Renal cortical epithelial cell (primary cell): ENCODE measurements at regions not wholly inside any gene's neighbourhood (a gene's known extent, or its start where the extent isn't known, plus 50 kb on each side); places are given as distances from the start of the nearest gene placed in this dataset.

ENCODE experiments used
- DNase-seq: peaks from one replicate; pipeline ENCODE4 v3.0.0-alpha.2; 2011; ENCODE audit warnings: low read depth

- DNase-seq = no peak
Measured at GRCh38 chr6:122005661-122006060, 393.8 kb upstream of the HSF2 start.

GRCh38 chr6:122007339-122007738 lies 392.1 kb upstream of the HSF2 start:
- DNase-seq = no peak

DNA sequence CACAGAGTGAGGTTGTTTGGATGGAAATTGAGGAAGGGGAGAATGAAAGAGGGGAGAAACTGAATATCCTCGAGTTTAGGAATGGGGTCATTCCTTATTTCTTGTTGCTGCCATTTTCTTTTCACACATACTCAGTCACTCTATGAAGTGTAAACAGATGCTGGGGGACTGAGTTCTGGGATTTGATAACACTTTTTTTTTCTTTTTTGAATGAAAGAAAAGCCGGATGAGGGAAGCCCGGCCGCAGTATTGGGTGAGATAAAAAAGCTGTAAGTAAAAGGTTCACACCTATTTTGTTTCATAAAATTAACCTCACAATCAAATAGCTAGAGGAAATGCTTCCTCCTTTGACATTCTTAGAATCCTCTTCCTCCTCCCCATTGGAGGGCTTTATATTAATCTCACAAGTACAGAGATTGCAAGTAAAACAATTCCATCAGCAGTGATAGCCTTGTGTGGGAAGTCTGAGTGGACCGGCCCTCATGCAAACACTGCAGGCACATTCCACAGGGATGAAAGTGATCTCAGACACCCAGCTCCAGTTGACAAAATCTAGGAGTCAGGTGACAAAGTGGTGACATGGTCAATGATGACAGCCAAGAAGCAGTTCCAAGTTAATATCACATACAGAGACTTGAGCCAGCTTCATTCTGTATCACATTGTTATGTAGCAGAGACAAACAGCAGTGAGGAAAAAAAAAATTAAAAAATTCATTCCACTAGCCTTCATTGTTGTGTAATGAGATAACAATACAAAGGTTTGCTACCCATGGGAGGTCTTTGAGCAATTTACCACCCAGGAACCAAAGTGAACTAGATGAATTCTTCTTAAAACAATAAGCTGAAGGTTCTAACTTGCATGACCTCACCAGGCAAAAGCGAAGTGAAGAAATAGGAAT lies 391.1 kb upstream of the HSF2 start:
- DNase-seq = no peak

GRCh38 chr6:122009000-122009350 lies 390.5 kb upstream of the HSF2 start:
- DNase-seq = no peak

- DNase-seq = no peak
Measured at GRCh38 chr6:122012578-122012977, 386.9 kb upstream of the HSF2 start.

DNA sequence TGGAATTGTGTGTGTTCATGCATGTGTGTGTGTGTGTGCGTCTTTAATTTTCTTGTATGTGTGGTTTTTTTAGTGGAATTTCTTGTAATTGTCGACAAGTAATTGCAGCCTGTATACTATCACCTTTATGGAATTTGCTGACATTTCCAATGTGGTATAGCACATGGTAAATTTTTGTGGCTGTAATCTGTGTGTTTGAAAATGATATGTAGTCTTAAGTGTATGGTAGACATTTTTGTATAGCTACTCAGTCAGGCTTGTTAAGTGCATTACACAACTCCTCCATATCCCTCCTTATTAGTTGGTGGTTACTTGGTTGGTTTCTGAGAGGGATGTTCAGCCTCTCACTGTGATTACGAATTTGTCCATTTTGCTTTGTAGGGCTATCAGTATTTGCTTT lies 384.5 kb upstream of the HSF2 start:
- DNase-seq = no peak

DNA sequence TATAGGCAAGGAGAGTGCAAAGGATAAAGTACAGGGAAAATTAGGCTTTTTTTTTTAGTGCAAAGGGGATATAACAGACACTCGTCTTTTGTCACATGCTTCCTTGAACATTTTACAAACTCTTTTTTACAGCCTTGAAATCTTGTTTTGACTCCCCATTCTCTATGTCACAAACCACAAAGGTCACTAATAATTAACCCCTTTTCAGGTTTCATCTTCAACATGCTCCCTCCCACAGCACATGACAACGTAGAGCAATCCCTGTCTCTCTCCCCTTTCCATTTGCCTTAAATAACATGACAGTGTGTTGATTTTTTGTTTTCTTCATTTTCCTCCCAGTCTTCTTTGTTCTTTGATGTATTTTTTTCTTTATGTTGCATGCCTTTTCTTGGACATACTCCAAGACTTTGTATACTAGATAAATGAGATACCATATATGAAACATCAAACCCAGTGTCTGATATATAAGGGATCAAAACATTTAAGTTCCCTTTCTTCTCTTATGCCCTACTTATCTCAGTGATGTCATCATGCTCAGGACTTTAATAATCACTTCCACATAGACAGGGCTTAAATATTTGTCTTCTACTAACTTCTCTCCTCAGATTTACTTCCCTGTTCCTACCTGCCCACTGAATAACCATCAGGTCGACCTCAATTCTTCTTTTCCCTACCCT lies 378.7 kb upstream of the HSF2 start:
- no peak for DNase-seq

GRCh38 chr6:122025104-122025503 lies 374.3 kb upstream of the HSF2 start:
- DNase-seq = no peak

DNA sequence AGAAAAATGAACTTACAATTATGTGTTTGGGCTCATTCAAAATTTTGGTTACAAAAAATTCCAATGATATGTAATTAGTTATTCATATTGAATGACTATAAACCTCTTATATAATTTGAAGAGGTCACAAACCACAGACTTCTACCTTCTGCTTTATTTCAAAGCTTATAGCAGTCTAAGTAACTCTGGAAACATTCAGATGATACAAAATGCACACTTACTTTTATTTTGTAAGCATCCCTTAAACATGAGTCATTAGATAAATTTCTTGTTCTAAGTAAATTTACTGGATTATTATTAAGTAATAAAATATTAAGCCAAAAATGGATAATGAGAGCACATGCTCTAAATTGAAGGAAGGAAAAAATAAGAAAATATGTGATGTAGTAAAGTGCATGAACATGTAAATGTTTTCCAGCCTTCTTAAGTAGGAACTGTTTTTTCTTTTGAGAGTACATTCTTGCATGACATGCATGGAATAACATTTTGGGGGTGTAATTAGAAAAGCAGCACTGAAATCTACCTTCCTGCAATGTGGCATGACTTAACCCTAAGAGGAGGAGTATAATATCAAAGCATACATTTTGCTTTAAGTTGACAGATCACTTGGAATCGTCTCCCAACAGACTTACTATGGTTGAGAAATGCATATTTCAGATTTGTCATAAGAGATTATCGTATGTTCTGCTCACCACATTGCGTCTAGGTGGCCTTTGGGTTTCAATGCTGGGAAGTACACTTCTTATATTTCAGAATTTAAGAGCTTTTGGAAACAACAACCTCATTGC lies 372.7 kb upstream of the HSF2 start:
- no peak for DNase-seq

GRCh38 chr6:122028933-122029522 lies 370.4 kb upstream of the HSF2 start:
- DNase-seq = no peak

DNA sequence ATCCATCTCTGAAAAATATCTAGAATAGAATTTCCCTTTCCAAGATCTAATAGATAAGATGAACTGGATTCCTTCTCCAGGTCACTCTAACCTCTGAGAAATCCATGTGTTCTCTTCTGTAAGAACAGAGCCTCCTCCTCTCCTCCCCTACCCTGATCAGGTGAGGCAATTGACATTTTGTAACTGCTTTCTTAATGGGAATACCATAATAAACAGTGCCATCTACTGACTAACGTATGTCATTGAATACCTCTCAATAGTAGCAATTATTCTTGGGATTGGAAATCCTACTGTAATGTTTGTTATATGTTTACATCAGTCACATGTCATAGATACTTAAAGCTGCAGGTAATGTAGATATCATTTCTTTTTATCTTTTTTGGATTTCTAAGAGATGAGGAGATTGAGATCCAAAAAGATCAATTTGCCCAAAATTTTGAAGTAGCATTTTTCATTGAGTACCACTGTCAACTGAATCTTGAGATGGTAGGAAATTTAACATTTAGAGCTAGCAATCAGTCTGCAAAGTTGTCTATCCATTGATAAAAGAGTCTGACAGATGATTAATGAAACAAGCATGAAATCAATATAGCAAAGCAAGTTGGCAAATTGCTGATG lies 365.8 kb upstream of the HSF2 start:
- peak; percentile 72 for DNase-seq

DNA sequence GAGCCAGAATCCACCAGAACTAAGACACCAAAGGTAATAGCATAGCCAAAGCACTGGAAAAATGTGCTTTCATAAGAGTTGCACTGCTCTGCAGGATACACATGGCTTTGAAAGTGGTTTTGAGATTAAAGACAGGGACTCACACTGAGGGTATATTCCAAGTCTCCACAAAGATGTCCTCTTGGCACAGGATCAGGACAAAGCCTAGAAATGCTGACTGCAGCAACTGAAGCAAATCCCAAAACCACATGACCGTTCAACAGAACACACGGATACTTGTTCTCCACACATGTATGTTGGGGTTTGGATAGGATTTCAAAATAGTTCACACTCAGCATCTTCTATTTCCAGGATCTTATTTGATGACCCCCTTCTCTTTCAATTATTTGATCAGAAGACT lies 364.3 kb upstream of the HSF2 start:
- no peak for DNase-seq

GRCh38 chr6:122040261-122040660 lies 359.2 kb upstream of the HSF2 start:
- DNase-seq = no peak

GRCh38 chr6:122042380-122042779 lies 357.1 kb upstream of the HSF2 start:
- no peak for DNase-seq

DNA sequence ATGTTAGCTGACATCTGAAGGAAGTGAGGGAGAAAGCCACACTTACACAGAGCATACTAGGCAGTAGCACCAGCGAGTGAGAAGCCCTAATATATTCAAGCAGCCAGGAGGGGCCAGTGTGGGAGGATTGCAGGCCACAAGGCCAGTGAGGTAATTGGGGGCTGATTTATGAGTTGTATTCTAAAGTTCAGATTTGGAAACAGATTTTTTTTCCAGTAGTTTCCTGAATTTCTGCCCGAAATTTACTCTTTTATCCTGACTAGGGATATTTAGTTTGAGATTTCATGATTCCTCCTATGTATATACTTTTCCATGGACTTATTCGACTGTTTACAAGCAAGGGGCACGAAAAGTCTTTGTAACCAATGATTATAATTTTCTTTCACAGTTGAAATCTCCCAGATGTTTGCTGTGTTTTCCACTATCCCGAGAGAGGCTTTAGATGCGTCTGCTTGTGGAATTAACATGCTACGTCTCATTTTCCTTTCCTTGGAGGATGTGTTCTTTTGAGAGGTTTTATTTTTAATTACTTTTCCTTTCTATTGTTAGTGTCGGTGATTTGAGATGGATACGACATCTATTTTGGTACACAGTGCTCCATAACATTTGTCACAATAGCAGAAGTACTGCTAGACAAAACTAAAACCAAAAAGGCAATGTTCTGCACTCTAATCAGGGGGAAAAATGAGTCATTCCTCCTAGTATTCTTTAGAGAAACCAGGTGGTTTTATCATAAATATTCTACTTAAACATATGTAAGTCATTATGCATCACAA lies 356.3 kb upstream of the HSF2 start:
- no peak for DNase-seq

GRCh38 chr6:122048570-122048969 lies 350.9 kb upstream of the HSF2 start:
- no peak for DNase-seq

DNA sequence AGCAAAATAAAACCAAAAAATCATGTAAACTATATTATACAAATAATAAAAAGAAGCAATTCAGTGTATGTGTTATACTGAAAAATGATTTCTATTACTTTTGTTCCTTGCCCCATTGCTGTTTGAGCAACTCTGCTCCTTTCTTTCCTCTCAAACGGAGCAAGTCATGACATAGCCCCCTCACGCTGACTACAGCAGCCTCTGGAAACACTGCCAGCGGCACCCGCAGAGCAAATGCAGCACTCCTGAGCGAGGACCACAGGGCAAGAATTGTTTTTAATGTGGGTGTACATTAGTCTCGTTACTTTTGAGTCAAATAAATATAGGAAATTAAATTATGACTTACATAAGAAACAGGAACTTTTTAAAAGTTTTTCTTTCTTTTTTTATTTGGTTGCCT lies 350.1 kb upstream of the HSF2 start:
- no peak for DNase-seq

DNA sequence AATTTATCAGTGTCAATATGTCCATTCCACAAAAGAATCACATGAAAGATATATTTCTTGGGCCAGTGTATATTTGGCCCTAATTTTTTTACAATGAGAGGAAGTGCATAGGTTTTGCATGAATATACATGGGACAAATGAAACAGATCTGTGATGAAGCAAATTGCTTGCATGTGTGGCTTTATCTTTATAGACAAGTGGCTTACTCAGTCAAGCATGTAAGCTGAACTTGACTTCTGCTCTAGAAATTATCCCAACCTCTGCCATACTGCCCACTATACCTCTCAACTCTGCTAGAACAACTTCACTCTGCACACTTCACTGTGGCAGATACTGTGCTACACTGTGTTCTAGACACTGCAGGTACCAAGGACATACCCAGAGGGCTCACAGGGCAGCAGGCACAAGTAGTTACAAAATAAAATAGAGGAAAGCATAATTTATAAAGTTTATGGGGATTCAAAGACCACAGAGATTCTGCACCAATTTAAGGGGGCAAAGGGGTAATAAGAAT lies 349.2 kb upstream of the HSF2 start:
- no peak for DNase-seq

GRCh38 chr6:122052346-122052900 lies 347.0 kb upstream of the HSF2 start:
- DNase-seq = no peak

DNA sequence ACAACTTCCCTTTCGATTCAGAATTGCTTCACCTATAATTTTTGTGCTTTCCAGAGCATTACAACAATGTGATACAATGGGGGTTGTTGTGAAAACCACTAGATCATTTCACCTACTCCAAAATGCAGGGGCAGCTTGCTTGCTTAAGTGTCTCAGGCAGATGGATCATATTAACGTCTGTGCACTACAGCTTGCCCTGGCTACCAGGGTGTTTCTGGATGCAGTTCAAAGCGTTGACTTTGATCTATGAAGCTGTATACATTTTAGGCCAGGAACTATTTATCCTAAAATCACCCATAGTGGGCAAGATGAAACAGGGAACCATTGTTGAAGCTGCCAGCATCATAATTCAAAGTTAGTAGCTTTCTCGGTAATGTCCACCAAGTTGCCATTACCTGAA lies 339.5 kb upstream of the HSF2 start:
- DNase-seq = no peak
